HS-5 (cell line): ENCODE measurements at regions not wholly inside any gene's neighbourhood (a gene's known extent, or its start where the extent isn't known, plus 50 kb on each side); places are given as distances from the start of the nearest gene placed in this dataset.
"Not testable (repeated sequence)": the region's sequence is repeated elsewhere in the genome, so short reads cannot be mapped to it uniquely, and the experiment has no call there.

Experiments
- DNase-seq: peaks from one replicate; pipeline ENCODE4 v3.0.0-alpha.2; 2012; ENCODE audit warnings: low read depth

DNA sequence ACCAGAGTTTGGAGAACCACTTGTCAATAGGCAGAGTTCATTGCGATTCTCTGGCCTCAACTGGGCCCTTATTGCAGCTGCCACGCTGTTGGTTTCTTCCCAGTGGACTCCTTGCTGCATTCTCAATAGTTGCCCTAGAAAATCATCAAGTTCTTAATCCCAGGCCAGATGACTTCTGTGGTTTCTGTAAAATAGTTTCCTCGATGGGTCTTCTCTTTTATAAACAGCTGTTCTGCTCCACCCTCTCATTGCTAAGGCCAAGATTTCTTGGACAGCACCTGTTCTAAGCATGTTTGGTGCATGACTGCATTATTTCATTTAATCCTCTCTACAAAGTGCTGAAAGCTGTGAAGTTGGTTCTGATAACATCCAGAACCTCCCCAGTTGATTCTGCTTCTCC lies 131.0 kb downstream of the BCL2L11 start:
- DNase-seq: no peak

GRCh38 chr2:111252436-111252835 lies 131.7 kb downstream of the BCL2L11 start:
- no peak for DNase-seq

GRCh38 chr2:111254916-111255315 lies 134.2 kb downstream of the BCL2L11 start:
- not testable (repeated sequence) for DNase-seq

DNA sequence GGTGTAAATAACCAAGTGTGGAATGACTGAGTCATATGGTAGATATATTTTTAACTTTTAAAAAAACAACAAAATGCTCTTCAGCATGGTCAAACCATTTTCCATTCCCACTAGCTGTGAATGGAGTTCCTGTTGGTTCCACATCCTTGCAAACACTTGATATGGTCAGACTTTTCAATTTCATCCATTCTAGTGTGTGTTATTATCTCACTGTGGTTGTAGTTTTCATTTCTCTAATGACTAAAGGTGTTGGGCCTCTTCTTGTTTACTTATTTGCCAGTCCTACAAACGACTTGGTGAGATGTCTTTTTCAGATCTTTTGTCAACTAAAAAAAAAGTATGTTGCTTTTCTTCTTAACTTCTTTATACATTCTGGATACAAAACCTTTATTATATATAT lies 135.9 kb downstream of the BCL2L11 start:
- DNase-seq: not testable (repeated sequence)

- DNase-seq: not testable (repeated sequence)
Measured at GRCh38 chr2:111257607-111258006, 136.9 kb downstream of the BCL2L11 start.

- not testable (repeated sequence) for DNase-seq
Measured at GRCh38 chr2:111258318-111258717, 137.6 kb downstream of the BCL2L11 start.

DNA sequence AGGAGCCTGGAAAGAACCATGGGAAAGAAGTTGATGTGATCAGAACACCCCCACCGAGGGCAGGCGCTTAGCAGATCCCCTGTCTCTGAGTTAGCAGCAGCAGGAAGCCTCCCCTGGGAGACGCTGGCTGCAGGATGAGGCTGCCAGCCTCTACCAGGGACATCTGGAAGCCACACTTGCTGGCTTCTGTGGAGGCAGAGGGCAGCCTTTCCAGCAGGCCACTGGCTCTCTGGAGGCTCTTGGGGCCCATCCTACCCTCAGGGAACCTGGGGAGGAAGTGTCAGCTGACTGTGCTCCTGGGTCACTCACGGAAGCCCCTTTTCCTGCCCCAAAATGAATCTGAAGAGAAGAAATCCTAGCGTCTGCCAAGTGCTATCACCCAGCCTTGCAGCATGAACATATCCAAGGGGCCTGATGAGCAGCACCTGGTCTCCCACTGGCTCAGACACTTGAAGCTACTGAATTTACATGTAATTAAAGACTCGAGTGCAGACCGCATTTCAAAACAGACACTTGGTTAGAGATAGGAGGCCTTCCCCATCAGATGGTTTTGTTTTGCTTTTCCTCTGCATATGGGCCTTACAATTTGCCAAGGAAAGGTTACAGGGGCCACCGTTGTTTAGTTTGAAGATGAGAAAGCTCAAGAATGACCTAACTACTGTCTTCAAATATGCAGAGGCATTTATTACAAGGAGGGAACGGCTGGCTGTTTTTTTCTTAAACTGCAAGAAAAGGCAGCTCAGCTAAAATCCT lies 142.1 kb downstream of the BCL2L11 start:
- not testable (repeated sequence) for DNase-seq

- DNase-seq: not testable (repeated sequence)
Measured at GRCh38 chr2:111263380-111264017, 142.8 kb downstream of the BCL2L11 start.

DNA sequence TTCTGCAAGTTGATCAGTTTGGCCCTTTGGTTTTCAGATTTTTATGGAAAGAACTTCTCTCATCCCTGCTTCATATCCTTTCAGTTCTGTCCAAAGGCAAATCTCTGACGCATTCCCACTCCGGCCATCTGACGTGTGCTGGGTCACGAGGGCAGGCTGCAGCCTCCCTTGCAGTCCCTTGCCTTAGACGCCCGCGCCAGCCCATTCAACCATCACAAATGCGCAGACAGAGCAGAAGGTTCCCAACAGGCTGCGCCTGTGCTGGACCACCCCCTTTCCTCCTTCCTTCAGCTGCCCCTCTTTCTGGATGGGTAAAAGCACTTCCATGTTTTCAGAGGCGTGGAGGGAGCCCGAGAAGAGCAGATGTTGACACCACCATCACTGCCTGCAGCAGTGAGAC lies 144.2 kb downstream of the BCL2L11 start:
- not testable (repeated sequence) for DNase-seq

- DNase-seq: not testable (repeated sequence)
Measured at GRCh38 chr2:111266556-111266955, 145.8 kb downstream of the BCL2L11 start.

GRCh38 chr2:111267038-111267437 lies 146.3 kb downstream of the BCL2L11 start:
- not testable (repeated sequence) for DNase-seq

DNA sequence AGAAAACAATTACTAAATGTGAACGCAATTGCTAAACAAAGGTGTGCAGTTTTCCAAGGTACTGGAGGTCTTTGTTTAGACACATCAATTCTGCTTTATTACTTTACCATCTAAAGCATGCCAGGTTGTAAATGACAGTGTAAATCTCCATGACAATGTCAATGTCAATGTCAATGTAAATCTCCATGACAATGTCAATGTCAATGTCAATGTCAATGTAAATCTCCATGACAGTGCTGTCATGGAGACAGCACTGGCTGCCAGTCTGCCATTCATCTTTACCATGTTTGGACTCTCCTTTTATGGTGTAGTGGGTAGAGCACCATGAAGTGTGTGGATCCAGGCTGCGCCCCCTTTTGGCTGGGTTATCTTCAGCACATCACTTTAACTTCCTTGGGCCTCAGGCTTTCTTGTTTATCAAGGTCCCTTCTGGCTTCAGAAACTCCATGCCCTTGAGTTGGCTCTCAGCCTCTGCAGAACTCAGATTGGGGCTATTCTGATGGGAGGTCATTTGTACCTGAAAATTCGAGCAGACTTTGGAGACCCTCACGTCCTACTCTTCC lies 149.1 kb downstream of the BCL2L11 start:
- DNase-seq: not testable (repeated sequence)

DNA sequence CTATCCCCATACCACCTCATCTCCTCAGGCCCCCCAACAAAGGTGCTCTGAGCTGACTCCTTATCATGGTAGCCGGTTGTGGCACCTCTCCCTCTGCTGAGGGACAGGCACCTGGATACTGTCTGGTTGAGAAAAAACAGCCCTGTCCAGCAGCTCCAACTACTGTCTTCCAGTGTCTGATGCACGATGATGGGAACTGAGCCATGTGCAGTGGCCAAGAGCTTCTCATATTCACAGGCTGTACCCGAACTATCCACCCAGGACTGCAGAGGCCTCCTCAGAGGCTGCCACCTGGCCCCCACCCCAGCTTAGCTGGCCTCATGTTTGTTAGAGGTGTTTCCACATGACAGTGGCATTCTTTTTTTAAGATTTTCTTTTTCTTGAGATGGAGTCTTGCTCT lies 149.9 kb downstream of the BCL2L11 start:
- not testable (repeated sequence) for DNase-seq

- DNase-seq: not testable (repeated sequence)
Measured at GRCh38 chr2:111271647-111272304, 151.1 kb downstream of the BCL2L11 start.

- DNase-seq: not testable (repeated sequence)
Measured at GRCh38 chr2:111273007-111273406, 152.3 kb downstream of the BCL2L11 start.

DNA sequence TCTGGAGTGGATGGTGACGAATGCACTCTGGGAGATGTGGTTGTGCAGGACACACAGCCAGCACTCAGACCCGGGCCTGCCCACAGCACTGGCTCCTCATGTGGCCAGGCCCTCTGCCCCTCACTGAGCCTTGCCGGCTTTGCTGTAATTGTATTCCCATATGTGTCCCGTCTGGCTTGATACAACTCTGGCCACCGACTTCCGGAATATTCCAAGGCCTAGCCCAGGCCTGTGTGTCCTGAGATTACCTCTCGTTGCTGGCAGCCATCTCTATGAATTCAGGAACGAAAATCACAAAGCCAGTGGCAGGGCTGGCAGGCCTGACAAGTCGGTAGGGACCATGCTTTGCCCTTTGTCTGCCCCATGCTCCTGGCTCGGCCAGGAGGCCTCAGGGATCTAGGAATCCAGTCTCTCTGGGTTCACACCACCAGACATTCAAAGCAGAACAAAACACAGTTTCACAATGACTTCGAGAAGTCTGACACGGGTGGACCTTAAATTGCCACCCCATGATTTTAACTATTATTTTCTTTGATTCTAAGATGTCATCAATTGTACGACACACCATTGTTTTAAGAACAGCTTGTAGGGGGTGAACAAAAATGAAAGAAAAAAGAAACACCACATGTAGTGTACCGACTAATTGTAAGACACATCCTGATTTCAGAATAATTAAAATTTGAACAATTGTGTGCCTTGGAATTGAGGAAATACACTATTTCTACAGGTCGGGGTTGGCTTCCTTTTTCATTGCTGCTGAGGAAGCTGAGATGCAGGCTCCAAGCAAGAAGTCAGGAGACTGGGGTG lies 154.5 kb downstream of the BCL2L11 start:
- DNase-seq: not testable (repeated sequence)

GRCh38 chr2:111275854-111276171 lies 155.1 kb downstream of the BCL2L11 start:
- not testable (repeated sequence) for DNase-seq

DNA sequence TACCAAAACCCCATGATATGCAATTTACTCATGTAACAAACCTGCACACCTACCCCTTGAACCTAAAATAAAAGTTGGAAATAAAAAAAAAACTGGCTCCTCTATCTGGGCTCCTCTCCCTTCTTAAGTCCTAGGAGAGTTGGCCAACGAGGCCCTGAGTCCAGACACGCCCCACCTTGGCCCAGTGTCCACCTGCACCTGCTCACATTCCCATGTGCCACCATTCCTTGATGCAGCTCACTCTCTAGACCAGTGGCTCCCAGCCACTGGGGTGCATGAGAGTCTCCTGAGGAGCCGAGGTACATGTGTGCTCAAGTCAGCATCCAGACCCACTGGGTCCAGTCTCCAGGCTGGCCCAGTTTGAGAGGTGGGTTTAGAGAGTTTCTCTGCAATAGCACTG lies 157.4 kb downstream of the BCL2L11 start:
- not testable (repeated sequence) for DNase-seq

DNA sequence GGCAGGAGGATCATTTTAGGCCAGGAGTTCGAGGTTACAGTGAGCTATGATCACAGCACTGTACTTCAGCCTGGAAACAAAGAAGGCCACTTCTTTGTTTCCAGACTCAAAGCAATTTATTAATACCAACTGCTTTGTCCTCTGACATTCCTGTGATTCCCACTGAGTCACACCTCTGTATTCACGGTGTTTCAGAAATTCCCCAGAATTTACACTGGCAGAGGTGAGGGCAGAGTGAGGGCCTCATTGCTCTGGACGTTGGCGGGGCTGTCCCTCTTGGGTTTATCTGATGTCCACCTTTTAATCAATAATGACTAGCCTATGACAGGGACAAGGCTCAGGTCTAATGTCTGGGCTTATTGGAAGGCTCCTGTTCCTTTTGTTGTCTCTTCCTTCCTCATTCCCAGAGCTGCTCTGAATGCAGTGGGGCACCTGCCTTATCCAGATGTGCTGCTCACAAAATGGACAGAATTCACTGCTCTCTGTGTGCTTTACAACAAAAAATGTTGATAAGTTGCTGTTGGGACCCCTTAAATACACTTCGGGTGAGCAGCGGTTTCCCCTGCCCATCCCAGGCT lies 160.1 kb downstream of the BCL2L11 start:
- DNase-seq: not testable (repeated sequence)

- DNase-seq: not testable (repeated sequence)
Measured at GRCh38 chr2:111282162-111282561, 161.4 kb downstream of the BCL2L11 start.
